ENCODE measurements at regions not wholly inside any gene's neighbourhood (a gene's known extent, or its start where the extent isn't known, plus 50 kb on each side); places are given as distances from the start of the nearest gene placed in this dataset.
"Not testable (repeated sequence)": the region's sequence is repeated elsewhere in the genome, so short reads cannot be mapped to it uniquely, and the experiment has no call there.

DNA sequence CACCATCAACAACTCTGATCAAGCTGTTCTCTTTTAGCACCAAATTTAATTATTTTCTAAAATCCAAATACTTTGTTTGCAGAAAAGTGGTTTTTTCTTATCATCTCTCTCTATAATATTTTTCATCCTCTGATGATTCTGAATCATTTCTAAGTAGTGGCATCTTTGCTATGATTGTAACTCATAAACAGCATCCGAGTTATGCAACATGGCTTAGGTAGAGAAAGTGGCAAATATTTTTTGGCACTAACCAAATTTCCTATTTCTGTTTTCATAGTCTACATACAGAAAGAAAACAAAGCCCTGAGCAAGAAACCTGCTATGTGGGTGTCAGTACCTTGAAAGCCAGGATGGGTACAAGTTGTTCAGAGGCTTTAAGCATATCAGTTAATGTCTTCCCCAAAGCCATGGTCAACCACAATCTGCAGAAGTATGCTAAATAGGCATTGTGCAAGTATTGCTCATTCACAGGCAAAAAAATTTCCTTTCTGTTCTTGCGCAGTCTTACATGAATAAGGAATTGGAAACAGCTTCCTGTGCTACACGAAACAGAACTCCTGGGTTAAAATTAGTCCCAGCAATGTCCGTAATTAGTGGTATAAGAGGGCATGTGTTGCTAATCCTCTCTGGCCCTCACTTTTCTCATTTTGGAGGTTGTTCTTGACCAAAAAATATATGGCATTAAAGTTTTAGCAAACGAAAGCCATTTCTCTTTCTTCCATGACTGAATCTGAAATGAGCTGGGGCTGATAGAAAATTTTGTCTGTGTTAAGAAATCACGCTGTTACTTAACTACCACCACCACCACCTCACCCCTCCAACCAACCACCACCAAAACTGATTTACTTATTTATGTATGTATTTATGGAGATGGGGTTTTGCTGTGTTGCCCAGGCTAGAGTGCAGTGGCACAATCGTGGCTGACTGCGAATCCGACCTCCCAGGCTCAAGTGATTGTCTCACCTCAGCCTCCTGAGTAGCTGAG lies 325.6 kb upstream of the MAGI2 start:
- DNase-seq (ENCODE audit: low read depth in 2 of 2), result no peak

DNA sequence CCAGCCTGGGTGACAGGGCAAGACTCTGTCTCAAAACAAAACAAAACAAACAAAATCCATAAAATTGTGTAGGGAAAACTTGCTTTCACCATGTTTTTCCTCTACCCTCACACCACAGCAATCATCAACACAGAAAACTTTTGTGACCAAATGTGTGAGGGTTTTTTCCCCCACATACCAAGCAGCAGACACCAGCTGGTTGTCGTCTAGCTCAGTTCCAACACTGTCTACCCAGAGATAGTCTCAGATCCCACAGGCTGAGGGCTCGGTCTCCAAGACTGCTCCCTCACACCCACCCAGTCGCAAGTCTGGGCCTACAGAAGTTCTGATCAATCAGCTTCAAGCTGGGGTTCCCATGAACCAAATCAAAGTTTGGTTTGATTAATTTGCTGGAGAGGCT lies 322.4 kb upstream of the MAGI2 start:
- DNase-seq (ENCODE audit: low read depth in 2 of 2), result no peak

DNA sequence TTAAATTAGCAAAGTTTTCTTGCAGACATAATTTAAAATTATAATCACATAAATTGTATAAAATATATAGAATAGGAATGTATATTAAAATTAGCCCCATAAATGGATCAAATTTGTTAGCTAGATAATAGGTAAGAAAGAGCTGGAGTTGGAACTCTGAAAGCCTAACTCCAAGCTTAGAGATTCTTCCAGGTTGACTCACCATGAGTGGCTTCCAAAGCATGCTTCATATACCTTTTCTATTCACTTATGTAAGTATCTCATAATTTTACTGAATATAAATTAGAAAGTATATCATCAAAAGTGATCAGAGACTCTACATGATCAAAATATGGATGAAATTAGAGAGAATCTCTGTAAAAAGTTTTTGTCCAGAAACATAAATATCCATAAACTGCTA lies 320.7 kb upstream of the MAGI2 start:
- no peak for DNase-seq (ENCODE audit: low read depth in 2 of 2)

DNA sequence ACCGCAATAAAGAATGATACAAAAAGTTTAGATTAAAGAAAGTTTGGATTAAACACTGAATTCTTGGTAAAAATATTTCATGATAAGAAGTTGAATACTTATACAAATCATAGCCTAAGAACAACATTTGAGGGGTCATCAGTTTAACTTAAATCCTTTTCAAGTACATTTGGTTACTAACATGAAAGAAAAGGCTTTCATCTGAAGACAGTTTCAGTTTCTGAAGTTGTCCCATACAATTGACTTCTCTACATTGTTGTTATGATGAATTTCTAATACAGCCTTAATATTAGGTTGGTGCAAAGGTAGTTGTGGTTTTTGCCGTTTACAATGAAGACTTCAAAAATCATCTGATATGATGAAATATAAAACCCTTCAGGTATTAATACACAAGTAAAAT lies 317.5 kb upstream of the MAGI2 start:
- no peak for DNase-seq (ENCODE audit: low read depth in 2 of 2)

DNA sequence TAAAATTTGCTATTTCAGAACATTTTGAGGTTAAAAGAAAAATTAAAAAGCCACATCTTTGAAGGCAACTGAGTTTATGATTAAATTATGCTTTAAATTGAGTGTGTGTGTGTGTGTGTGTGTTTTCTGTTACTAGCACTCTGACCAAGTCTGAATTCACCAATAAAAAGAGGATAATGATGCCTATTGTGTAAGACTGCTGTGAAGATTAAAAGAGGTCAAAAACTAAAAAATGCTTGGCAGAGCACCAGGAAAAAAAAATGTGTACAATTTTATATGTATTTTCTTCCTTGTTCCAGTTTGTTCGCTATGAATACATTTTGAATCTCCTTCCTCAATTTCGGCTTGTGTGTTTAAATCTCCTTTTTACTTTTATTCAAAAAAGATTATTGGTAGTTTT lies 316.6 kb upstream of the MAGI2 start:
- no peak for DNase-seq (ENCODE audit: low read depth in 2 of 2)

DNA sequence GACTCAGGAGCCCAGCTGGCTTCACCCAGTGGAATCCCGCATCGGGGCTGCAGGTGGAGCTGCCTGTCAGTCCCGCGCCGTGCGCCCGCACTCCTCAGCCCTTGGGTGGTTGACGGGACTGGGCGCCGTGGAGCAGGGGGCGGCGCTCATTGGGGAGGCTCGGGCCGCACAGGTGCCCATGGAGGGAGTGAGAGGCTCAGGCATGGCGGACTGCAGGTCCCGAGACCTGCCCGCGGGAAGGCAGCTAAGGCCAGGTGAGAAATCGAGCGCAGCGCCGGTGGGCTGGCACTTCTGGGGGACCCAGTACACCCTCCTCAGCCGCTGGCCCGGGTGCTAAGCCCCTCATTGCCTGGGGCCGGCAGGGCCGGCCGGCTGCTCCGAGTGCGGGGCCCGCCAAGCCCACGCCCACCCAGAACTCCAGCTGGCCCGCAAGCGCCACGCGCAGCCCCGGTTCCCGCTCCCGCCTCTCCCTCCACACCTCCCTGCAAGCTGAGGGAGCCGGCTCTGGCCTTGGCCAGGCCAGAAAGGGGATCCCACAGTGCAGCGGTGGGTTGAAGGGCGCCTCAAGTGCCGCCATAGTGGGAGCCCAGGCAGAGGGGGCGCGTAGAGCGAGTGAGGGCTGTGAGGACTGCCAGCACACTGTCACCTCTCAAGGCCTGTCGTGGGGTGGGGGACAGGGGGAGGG lies 314.6 kb upstream of the MAGI2 start:
- not testable (repeated sequence) for DNase-seq (ENCODE audit: low read depth in 2 of 2)

DNA sequence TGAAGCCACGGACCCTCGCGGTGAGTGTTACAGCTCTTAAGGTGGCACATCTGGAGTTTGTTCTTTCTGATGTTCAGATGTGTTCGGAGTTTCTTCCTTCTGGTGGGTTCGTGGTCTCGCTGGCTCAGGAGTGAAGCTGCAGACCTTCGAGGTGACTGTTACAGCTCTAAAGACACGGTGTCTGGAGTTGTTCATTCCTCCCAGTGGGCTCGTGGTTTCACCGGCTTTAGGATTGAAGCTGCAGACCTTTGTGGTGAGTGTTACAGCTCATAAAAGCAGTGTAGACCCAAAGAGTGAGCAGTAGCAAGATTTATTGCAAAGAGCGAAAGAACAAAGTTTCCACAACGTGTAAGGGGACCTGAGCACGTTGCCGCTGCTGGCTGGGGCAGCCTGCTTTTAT lies 313.7 kb upstream of the MAGI2 start:
- not testable (repeated sequence) for DNase-seq (ENCODE audit: low read depth in 2 of 2)

DNA sequence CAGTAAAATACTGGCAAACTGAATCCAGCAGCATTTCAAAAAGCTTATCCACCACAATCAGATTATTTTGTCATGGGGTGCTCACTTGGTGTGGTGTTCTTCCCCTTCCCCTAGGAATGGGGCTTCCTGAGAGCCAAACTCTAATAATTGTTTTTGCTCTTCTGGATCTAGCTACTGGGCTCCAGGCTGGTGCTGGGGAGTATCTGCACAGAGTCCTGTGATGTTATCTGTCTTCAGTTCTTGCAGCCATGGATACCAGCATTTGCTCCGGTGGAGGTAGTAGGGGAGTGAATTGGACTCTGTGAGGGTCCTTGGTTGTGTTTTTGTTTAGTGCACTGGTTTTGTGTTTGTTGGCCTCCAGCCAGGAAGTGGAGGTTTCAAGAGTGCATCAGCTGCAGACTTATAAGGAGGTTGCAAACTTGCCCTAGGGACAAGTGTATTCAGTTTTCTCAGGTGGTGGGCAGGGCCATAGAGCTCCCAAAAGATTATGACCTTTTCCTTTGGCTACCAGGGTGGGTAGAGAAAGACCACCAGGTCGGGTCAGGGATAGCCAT lies 308.5 kb upstream of the MAGI2 start:
- no peak for DNase-seq (ENCODE audit: low read depth in 2 of 2)

DNA sequence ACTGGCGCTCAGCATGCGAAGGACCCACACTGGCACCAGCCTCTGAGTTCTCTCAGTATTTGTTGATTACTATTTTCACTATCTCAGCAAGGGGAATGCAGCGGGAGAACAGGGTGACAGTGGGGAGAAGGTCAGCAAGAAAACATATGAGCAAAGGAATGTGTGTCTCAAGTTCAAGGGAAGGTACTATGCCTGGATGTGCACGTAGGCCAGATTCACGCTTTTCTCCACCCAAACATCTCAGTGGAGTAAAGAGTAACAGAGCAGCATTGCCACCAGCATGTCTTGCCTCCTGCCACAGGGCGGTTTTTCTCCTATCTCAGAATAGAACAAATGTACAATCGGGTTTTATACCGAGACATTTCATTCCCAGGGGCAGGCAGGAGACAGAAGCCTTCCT lies 297.5 kb upstream of the MAGI2 start:
- not testable (repeated sequence) for DNase-seq (ENCODE audit: low read depth in 2 of 2)

DNA sequence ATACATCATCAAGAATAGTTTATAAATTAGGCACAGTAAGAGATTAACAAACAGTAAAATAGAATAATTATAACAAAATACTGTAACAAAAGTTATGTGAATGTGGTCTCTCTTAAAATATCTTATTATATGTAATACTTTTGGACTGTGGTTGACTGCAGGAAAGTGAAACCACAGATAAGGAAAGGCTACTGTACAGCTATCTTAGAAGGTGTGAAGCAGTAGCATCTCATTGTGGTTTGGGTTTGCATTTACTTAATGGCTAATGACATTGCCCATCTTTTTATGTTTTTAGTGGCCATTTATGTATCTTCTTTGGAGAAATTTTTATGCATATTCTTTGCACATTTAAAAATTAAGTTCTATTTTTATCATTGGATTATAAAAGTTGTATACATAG lies 296.4 kb upstream of the MAGI2 start:
- no peak for DNase-seq (ENCODE audit: low read depth in 2 of 2)

DNA sequence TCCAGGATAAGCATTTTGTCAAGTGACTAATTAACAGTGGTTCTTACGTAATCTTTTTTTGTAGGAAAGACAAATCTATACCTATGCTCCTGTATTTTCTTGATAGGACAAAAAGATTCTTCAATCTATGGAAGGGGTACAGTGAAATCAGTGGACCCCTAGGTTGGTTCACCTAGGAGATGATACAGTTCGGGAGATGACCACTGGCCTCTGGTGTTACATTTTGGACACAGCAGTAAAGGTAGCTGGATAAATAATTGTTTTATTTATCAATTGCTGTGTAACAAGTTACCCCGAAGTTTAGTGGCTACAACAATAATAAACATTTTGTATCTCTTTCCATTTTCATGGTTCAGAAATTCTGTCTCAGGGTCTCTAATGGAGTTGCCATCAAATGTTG lies 288.2 kb upstream of the MAGI2 start:
- DNase-seq (ENCODE audit: low read depth in 2 of 2), result no peak

DNA sequence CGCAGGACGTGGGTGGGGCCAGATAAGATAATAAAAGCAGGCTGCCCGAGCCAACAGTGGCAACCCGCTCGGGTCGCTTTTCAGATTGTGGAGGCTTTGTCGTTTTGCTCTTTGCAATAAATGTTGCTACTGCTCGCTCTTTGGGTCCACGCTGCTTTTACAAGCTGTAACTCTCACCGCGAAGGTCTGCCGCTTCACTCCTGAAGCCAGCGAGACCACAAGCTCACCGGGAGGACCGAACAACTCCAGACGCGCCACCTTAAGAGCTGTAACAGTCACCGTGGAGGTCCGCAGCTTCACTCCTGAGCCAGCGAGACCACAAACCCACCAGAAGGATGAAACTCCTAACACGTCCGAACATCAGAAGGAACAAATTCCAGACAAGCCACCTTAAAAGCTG lies 286.6 kb upstream of the MAGI2 start:
- DNase-seq (ENCODE audit: low read depth in 2 of 2), result no peak

DNA sequence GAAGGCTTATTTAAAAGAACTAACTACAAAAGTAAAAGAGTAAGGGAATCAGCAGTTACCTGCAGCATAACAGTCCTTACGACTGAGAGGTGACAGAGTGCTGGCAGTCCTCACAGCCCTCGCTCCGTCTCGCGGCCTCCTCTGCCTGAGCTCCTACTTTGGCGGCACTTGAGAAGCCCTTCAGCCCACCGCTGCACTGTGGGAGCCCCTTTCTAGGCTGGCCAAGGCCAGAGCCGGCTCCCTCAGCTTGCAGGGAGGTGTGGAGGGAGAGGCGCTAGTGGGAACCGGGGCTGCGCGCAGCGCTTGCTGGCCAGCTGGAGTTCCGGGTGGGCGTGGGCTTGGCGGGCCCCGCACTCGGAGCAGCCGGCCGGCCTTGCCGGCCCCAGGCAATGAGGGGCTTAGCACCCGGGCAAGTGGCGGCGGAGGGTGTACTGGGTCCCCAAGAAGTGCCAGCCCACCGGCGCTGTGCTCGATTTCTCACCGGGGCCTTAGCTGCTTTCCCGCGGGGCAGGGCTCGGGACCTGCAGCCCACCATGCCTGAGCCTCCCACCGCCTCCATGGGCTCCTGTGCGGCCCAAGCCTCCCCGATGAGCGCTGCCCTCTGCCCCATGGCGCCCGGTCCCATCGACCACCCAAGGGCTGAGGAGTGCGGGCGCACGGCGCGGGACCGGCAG lies 285.7 kb upstream of the MAGI2 start:
- not testable (repeated sequence) for DNase-seq (ENCODE audit: low read depth in 2 of 2)

DNA sequence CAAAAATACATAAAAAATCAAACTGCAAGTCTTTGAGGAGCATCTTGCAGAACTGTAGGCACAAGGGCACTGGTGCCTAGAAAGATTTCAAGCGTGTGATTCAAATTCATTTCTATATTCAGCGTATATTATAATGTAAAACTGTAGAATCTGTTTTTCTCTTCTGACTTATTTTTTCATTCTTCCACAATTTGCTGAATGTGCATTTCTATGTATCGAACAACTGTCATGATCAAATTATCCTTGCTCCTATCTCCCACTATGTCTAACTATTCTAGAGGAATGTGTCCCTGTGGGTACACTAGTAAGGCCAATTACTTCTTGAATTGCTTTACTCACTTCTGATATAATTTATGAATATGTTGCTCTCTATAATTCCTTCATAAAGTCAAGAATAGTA lies 283.0 kb upstream of the MAGI2 start:
- no peak for DNase-seq (ENCODE audit: low read depth in 2 of 2)

DNA sequence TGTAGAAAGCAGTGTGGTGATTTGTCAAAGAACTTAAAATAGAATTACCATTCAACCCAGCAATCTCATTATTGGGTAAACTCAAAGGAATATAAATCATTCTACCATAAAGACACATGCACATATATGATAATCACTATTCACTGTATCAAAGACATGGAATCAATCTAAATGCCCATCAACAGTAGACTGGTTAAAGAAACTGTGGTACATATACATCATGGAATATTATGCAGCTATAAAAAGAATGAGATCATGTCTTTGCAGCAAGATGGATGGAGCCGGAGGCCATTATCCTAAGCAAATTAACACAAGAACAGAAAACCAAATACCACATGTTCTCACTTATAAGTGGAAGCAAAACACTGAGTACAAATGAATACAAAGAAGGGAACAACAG lies 281.5 kb upstream of the MAGI2 start:
- no peak for DNase-seq (ENCODE audit: low read depth in 2 of 2)

DNA sequence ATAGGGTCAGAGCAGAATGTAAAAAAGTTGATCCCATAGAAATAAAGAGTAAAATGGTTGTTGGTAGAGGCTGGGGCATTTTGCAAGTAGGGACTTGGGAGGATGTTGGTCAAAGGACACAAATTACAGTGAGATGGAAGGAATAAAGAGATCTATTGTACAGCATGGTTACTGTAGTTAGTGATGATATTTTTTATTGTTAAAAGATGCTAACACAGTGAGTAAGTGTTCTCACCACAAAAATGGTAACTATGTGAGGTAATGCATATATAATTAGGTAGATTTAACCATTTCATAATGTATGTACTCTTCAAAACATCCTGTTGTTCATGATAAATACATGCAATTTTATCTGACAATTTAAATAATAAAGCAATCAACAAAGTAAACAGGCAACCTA lies 280.7 kb upstream of the MAGI2 start:
- DNase-seq (ENCODE audit: low read depth in 2 of 2), result no peak

DNA sequence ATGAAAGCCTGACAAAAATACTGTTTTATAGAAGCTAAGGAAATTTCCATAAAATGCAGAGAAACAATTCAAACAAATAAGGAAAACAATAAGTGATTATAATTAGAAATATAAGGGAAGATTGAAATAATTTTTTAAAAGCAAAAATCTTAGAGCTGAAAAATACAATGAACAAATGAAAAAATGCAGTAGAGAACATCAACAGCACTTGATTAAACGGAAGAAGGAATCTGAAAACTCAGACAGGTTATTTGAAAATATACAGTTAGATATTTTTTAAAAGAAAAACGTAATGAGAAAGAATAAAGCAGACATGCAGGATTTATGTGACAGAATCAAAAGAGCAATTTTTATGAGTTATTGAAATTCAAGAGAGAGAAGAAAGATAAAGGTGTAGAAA lies 279.1 kb upstream of the MAGI2 start:
- DNase-seq (ENCODE audit: low read depth in 2 of 2), result no peak

DNA sequence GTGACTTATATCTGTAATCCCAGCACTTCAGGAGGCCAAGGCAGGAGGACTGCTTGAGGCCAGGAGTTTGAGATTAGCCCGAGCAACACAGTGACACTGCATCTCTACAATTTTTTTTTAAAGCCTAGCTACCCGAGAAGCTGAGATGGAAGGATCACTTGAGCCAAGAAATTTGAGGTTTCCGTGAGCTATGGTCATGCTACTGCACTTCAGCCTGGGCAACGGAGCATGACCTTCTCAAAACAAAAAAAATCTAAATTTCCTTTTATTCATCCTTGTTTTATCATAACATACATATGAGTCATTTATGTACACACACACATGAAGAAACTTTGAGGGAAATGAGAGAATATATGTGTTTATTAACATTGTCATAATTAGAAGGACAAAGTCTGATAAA lies 277.5 kb upstream of the MAGI2 start:
- DNase-seq (ENCODE audit: low read depth in 2 of 2), result no peak

DNA sequence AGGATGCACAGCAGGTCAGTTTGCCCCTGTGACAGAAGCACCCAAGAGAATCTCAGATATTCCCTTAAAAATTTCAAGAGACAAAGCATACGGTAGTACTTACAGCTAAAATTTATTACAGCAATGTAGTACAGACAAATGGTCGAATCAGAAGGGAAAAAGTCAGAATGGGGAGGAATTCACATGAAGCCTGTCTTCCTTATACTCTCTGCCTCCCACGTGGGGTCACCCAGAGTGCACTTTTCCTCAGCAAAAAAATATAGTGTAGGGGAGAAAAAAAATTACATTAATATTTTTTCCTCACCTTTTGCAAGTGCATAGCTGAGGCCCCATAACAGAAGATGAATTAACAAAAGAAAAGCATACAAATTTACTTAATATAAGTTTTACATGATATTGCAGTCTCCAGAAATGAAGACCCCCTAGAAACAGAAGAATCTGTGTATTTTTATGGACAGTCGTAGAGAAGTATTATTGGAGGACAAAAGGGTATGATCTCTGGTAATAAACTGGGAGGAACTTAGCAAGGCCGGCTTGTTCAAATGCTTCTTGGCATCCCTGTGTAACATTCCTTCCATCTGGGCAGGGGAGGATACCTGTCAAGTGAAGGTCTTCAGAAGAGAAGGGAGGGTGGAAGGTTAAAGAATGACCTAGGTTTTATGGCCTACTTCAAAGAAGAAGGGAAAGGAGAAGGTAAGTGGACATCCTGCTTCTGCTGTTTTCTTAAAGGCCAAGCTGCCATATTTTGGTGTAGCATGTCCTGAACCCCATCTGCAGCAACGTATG lies 270.6 kb upstream of the MAGI2 start:
- DNase-seq (ENCODE audit: low read depth in 2 of 2), result no peak

DNA sequence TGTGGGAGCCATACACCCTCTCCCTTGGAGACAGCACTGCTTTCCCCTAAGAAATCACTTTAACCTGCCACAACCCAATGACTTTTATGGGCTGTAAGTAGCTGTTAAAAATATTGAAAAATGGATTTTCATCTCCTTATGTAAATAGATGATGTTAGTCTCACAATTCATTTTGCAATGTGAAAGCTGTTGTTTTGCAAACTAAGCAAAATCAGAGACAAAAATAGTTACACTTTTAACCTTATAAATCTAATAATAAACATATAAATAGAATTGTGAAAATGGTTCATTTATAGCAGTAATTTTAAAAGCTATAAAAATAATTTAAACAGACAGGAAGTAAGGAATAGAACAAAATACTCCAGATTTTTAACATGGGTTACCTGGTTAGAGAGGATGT lies 268.8 kb upstream of the MAGI2 start:
- DNase-seq (ENCODE audit: low read depth in 2 of 2), result no peak

DNA sequence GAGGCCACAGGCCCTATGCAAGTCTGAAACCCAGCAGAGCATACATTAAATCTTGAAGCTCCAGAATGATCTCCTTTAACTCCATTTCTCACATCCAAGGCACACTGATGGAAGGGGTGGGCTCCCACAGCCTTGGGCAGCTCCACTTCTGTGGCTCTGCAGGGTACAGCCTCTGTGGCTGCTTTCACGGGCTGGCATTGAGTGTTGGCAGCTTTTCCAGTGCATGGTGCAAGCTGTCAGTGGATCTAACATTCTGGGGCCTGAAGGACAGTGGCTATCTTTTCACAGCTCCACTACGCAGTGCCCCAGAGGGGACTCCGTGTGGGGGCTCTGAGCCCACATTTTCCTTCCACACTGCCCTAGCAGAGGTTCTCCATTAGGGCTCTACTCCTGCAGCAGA lies 265.7 kb upstream of the MAGI2 start:
- no peak for DNase-seq (ENCODE audit: low read depth in 2 of 2)

DNA sequence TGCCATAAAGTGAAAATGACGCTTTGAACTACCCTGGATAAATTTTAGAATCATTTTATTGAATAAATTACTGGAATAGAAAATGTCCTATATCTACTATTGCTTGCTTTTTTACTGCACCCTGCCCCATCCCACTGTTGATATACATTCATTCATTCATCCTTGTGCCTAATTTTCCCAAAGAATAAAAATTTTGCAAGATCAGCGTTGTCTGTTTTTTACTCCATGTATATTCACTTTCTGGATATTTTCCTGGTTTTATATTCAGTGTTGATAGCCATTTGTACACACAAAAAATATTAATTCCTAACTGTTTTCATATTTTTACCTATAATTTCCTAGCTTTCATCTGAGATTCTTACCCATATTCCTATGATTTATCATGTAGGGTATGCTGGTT lies 262.9 kb upstream of the MAGI2 start:
- DNase-seq (ENCODE audit: low read depth in 2 of 2), result no peak

Data from stimulated activated CD4-positive, alpha-beta T cell treated with anti-CD3 and anti-CD28 coated beads, Interleukin-1b, Interleukin-23, amount 100 ng/mL, for 4 hours (primary cell).